ENCODE measurements at regions not wholly inside any gene's neighbourhood (a gene's known extent, or its start where the extent isn't known, plus 50 kb on each side); places are given as distances from the start of the nearest gene placed in this dataset.

GRCh38 chr4:177105536-177105935 is 204.1 kb upstream of the NEIL3 start:
- no peak for DNase-seq (ENCODE audit: low read depth in 2 of 2)

DNA sequence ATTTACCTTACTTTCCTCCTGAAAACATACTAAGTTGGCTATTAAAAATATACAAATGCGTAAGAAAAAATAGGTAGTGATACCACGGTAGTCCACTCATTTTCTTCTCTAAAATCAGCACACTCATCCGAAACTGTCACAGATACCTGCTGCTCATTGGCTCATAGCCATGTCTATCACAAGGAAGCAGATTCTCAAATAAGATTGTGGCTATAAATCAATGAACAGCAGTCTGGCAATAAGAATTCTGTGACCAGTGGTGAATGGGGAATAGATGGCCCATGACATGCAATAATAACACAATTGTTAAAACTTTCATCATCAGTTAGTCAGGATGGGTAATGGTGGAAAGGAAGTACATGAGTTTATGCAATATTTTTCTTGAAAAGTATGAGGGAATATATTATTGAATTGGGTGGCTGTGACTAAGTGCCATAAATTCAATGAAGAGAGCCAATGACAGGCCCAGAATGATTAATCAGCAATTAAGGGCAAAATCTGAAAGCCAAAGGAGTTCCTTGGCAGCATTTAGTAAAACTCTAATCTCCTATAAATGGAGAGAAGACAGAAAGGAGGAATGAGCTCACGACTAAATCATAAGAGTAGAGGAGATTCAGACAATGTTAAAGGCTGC is 202.3 kb upstream of the NEIL3 start:
- DNase-seq (ENCODE audit: low read depth in 2 of 2) = no peak

DNA sequence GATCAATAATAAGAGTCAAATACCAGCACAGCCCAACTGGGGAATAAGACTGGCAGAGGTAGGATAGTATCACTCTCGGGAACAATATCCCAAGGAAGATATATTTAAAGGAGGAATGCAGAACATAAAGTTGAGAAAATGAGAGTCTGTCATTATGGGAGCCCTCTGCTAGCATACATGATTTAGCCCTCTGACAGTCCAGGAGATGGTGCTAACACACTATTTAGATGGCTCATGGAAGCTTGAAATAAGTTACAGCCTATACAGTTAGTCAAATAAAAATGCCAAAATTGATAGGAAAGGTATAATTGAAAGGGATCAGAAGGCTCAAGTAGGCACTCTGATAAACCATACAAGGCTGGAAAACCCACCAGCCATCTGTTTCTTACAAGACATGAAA is 201.0 kb upstream of the NEIL3 start:
- DNase-seq (ENCODE audit: low read depth in 2 of 2) = peak in 1 of 2 donors; percentile 37

GRCh38 chr4:177109769-177110168 is 199.9 kb upstream of the NEIL3 start:
- no peak for DNase-seq (ENCODE audit: low read depth in 2 of 2)

DNA sequence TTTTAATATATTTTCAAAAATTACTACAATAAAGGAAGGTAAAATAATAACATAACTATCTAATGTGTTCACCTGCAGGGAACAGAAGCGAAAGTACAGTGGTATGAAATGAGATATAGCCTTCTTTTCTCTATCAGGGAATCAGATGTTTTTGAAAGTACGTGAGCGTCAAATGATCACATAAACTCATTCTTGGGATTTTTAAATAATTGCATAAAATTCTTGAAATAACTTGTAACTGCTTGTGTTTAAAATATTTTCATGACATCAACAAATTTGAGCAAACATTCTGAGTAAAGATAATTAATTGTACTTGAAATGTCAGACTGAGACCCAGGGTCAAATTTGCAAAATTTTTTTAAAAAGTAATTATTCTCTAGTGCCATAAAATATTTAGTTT is 193.5 kb upstream of the NEIL3 start:
- DNase-seq (ENCODE audit: low read depth in 2 of 2) = no peak

DNA sequence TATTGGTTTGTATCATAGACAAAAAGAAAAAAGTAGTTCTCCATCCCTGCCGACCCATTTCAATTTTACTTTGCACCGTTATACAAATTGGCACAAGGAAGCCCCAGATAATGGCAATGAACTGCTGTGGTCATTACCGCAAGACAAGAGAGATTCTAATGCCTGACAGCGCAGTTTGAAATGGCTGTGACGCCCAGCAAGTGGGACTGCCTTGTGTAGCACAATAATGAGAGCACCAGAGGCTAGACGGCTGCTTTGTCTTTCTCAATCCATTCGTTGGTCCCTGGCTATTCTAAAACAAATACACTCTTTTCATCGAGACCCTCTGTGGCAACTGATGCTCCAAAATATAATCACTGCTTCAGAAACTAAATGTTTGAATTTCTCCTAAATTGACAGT is 192.4 kb upstream of the NEIL3 start:
- no peak for DNase-seq (ENCODE audit: low read depth in 2 of 2)

- no peak for DNase-seq (ENCODE audit: low read depth in 2 of 2)
These were observed 191.1 kb upstream of the NEIL3 start for GRCh38 chr4:177118596-177118995.

- no peak for DNase-seq (ENCODE audit: low read depth in 2 of 2)
These were observed 190.6 kb upstream of the NEIL3 start for GRCh38 chr4:177119021-177119471.

DNA sequence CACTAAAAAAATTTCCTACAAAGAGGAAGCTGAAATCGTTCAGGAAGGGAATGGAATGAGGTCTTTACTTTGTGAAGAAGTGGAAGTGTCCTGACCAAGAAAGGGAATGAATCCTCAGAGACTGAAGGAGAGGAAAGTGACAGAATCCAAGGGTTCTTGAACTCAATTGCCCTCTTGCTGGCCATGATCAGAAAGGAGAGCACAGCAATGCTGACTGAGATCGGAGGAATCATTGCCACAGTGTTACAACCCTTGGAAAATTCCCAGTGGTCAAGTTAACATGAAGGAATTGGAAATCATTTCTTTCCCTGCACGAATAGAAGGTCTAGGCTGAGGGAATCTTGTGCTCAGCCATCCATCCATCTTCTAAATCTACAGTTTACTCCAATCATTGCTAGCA is 190.0 kb upstream of the NEIL3 start:
- no peak for DNase-seq (ENCODE audit: low read depth in 2 of 2)

GRCh38 chr4:177123811-177124210 is 185.9 kb upstream of the NEIL3 start:
- DNase-seq (ENCODE audit: low read depth in 2 of 2) = no peak

DNA sequence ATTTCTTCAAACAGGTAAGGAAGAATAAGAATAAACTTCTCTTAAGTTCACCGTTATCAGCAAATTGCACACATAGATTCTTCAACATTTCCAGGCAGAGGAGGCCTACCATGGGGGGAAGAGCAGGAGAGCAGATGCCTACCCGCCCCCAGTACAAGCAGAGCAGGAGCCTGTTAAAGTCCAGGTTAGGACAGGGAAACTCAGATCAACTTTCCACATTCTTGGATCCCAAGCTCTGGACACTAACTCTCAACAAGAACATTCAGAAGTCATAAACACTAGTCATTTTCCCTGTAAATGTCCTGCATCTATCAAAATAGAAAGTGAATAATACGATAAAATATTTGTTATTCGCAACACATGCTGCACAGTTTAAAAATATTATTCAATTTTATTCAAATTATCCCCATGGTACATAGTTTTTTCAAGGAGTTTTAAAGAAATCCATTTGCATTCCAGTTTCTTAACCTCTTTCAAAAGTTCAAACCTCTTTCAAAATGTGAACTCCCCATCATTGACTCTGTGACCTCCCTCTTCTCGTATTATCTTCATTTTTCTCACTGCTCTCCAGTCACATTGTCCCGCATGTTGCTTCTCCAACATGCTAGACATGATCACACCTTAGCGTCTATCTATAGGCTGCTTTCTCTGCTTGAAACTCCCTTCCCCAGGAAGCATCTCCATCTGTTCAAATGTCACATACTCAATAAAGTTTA is 185.2 kb upstream of the NEIL3 start:
- no peak for DNase-seq (ENCODE audit: low read depth in 2 of 2)

DNA sequence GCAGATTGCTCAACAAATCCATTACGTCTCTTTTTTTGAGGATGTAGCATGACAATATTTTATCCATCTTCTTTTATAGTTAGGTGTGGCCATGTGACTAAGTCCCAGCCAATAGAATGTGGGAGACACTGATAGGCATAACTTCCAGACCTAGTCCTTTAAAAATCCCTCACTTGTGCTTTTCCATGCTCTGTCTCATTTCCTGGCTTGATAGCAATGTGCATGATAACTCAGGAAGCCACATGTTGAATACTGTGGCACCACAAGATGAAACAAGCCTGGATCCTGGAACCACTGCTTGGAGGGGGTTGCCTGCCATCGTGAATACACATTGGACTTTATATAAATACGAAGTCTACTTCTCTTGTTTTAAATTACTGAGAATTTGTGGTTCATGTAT is 184.0 kb upstream of the NEIL3 start:
- peak in 1 of 2 donors; percentile 37 for DNase-seq (ENCODE audit: low read depth in 2 of 2)

GRCh38 chr4:177127658-177128057 is 182.0 kb upstream of the NEIL3 start:
- DNase-seq (ENCODE audit: low read depth in 2 of 2) = peak in 1 of 2 donors; percentile 14

DNA sequence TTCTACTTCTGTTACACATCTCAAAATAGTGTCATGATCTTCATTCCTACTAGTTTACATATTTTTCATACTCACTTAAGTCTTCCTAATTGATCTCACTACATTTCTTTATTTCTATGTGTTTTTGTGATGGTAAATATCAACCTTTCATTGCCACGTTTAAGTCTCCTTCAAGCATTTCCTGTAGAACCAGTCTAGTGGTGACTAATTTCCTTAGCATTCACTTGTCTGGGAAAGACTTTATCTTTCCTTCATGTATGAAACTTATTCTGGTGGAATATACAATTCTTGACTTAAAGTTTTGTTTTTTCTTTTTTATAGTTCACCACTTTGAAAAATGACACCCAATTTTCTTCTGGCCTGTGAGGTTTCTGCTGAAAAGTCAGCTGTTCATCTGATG is 181.4 kb upstream of the NEIL3 start:
- peak in 1 of 2 donors; percentile 78 for DNase-seq (ENCODE audit: low read depth in 2 of 2)

- no peak for DNase-seq (ENCODE audit: low read depth in 2 of 2)
These were observed 177.9 kb upstream of the NEIL3 start for GRCh38 chr4:177131736-177132135.

DNA sequence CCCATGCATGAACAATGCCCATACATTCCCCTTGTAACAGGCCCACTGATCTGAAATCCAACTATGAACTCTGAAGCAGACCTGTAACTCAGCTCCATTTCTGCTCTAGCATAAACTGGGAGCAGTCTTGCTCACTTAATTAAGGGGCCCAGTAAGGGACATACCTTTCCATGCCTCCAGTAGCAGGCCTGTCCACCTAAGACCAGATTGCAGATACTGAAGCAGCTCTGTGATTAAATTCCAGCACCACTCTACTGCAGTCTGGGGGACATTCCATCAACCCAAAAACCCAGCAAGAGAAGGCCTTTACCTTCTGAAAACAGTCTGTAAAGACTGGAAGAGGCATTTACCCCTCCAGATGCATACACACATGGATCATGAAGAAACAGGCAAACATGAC is 162.0 kb upstream of the NEIL3 start:
- DNase-seq (ENCODE audit: low read depth in 2 of 2) = no peak

GRCh38 chr4:177155454-177155853 is 154.2 kb upstream of the NEIL3 start:
- DNase-seq (ENCODE audit: low read depth in 2 of 2) = no peak

- no peak for DNase-seq (ENCODE audit: low read depth in 2 of 2)
These were observed 150.1 kb upstream of the NEIL3 start for GRCh38 chr4:177159600-177159999.

DNA sequence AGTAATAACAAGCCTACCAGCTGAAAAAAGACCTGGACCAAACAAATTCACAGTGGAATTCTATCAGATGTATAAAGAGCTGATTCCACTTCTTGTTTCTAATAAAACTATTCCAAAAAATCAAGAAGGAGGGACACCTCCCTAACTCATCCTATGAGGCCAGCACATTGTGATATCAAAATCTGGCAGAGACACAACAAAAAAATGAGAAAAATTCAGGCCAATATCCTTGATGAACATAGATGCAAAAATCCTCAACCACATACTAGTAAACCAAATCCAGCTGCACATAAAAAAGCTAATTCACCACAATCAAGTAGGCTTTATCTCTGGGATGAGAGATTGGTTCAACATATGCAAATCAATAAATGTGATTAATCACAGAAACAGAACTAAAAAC is 147.9 kb upstream of the NEIL3 start:
- DNase-seq (ENCODE audit: low read depth in 2 of 2) = no peak

DNA sequence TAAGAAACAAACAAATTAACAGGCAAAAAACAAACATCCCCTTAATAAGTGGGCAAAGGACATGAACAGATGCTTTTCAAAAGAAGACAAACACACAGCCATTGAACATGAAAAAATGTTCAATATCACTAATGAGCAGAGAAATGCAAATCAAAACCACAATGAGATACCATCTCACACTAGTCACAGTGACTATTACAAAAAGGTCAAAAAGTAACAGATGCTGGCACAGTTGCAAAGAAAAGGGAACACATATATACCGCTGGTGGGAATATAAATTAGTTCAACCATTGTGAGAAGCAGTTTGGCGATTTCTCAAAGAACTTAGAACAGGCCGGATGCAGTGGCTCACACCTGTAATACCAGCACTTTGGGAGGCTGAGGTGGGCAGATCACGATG is 146.1 kb upstream of the NEIL3 start:
- DNase-seq (ENCODE audit: low read depth in 2 of 2) = no peak

DNA sequence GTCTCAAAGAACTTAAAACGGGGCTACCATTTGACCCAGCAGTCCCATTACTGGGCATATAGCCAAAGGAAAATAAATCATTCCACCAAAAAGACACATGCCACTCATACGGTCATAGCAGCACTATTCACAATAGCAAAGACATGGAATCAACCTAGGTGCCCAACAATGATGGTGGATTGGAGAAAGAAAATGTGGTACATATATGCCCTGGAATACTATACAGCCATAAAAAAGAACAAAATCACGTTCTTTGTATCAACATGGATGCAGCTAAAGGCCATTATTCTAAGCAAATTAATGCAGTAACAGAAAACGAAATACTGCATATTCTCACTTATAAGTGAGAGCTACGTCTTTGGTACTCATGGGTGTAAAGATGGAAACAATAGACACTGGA is 138.1 kb upstream of the NEIL3 start:
- DNase-seq (ENCODE audit: low read depth in 2 of 2) = no peak

DNA sequence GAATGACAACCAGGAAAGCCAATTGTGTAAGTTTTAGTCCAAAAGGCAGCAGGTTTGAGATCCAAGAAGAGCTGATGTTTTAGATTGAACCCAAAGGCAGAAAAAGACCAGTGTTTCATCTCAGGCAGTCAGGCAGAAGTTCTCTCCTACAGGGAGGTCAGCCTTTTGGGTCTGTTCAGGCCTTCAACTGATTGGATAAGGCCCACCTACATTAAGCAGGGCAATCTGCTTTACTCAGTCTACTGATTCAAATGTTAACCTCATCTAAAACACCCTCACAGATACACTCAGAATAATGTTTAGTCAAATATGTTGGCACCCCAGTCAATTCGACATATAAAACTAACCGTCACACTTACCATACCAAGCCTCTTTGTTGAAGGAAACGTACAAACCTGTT is 134.2 kb upstream of the NEIL3 start:
- no peak for DNase-seq (ENCODE audit: low read depth in 2 of 2)

- DNase-seq (ENCODE audit: low read depth in 2 of 2) = no peak
These were observed 132.1 kb upstream of the NEIL3 start for GRCh38 chr4:177177541-177178081.
